Smooth muscle cell (in vitro differentiated cells): ENCODE measurements at regions not wholly inside any gene's neighbourhood (a gene's known extent, or its start where the extent isn't known, plus 50 kb on each side); places are given as distances from the start of the nearest gene placed in this dataset.
A peak's percentile ranks its signal among the peaks of the same experiment; 100 is the strongest.
"Not testable (repeated sequence)": the region's sequence is repeated elsewhere in the genome, so short reads cannot be mapped to it uniquely, and the experiment has no call there.

ENCODE experiments used
- DNase-seq: peaks from one replicate; lab custom pipeline; 2025; ENCODE audit not compliant: unreplicated experiment; lab: John Stamatoyannopoulos, UW
- H2AFZ ChIP-seq: fragments of 200-600 bp; sonication (generic); 2 replicates; pipeline ENCODE4 v1.6.0; 2016; ENCODE audit warnings: antibody characterized with exemption, low read depth, mild to moderate bottlenecking
- H3F3A ChIP-seq: fragments of 200-600 bp; sonication (generic); 2 replicates; pipeline ENCODE4 v1.6.0; 2017; ENCODE audit warnings: antibody characterized with exemption, low read depth
- H3K27ac ChIP-seq: fragments of 200-600 bp; sonication (generic); 2 replicates; pipeline ENCODE4 v1.5.1; 2016; ENCODE audit warnings: low read depth, mild to moderate bottlenecking
- H3K27me3 ChIP-seq: fragments of 200-600 bp; sonication (generic); 2 replicates; pipeline ENCODE4 v1.6.1; 2016; ENCODE audit warnings: low read depth, mild to moderate bottlenecking
- H3K36me3 ChIP-seq: fragments of 200-600 bp; sonication (generic); 2 replicates; pipeline ENCODE4 v1.5.1; 2016; ENCODE audit warnings: low read depth
- H3K4me1 ChIP-seq: fragments of 200-600 bp; sonication (generic); 2 replicates; pipeline ENCODE4 v1.5.1; 2016; ENCODE audit warnings: low read depth
- H3K4me2 ChIP-seq: fragments of 200-600 bp; sonication (generic); 2 replicates; pipeline ENCODE4 v1.6.0; 2016; ENCODE audit warnings: mild to moderate bottlenecking
- H3K4me3 ChIP-seq: fragments of 200-600 bp; sonication (generic); 2 replicates; pipeline ENCODE4 v1.5.1; 2016; ENCODE audit warnings: mild to moderate bottlenecking
- H3K79me2 ChIP-seq: fragments of 200-600 bp; sonication (generic); 2 replicates; pipeline ENCODE4 v1.6.0; 2016; ENCODE audit warnings: low read depth, mild to moderate bottlenecking
- H3K9ac ChIP-seq: fragments of 200-600 bp; sonication (generic); 2 replicates; pipeline ENCODE4 v1.6.0; 2016; ENCODE audit warnings: low read depth
- H3K9me3 ChIP-seq: fragments of 200-600 bp; sonication (generic); replicated peaks from 2 replicates; pipeline ENCODE4 v1.5.1; 2016; ENCODE audit warnings: low read depth
- H4K20me1 ChIP-seq: fragments of 200-600 bp; sonication (generic); 2 replicates; pipeline ENCODE4 v1.6.0; 2016; ENCODE audit warnings: low read depth
- WGBS: methylation state at CpG from one replicate; pipeline ENCODE4 v1.1.7; 2016; ENCODE audit warnings: low lambda C conversion rate; 5-methylcytosine and 5-hydroxymethylcytosine counted together
- TF ChIP-seq, protein P1 (sequence below): fragments of 200-600 bp; sonication (generic); IDR thresholded peaks from 2 replicates; pipeline ENCODE4 v1.5.1; 2017; ENCODE audit warnings: borderline replicate concordance, mild to moderate bottlenecking, antibody characterized with exemption; ENCODE audit not compliant: insufficient read depth, poor library complexity, severe bottlenecking

DNA sequence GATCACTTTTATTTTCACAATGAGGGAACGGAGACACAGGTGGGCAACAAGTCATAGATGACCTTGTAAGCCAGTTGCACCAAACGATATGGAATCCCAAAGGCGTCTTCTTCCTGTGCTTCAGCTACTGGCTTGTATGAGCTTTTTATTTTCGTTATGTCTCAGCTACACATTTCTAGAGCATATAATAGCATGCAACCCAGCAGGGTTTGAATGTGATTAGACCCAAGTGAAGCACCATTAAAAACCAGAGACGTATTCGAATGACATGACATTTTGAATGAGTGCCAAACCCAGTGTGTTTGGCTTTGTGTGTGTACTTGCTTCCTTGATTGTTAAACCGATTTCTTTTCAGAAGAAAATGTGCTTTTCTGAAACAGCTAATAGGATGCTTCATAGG is 963.2 kb upstream of the CELF2 start:
- DNase-seq, result no peak
- H3K27me3 ChIP-seq, result no peaks in the 10 kb centered on the region
- 92% methylated on average over 7 of the region's 7 CpGs for WGBS
- H4K20me1 ChIP-seq, result no peaks in the 10 kb centered on the region
- H3K4me3 ChIP-seq, result no peak overlapping the region
- TF ChIP-seq, protein P1, sequence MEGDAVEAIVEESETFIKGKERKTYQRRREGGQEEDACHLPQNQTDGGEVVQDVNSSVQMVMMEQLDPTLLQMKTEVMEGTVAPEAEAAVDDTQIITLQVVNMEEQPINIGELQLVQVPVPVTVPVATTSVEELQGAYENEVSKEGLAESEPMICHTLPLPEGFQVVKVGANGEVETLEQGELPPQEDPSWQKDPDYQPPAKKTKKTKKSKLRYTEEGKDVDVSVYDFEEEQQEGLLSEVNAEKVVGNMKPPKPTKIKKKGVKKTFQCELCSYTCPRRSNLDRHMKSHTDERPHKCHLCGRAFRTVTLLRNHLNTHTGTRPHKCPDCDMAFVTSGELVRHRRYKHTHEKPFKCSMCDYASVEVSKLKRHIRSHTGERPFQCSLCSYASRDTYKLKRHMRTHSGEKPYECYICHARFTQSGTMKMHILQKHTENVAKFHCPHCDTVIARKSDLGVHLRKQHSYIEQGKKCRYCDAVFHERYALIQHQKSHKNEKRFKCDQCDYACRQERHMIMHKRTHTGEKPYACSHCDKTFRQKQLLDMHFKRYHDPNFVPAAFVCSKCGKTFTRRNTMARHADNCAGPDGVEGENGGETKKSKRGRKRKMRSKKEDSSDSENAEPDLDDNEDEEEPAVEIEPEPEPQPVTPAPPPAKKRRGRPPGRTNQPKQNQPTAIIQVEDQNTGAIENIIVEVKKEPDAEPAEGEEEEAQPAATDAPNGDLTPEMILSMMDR, result no peak
- H3K9ac ChIP-seq, result no peak overlapping the region
- peaks cover 4% of the 10 kb centered on the region for H3F3A ChIP-seq
- no peak overlapping the region for H3K4me2 ChIP-seq
- H3K4me1 ChIP-seq, result peaks cover 11% of the 10 kb centered on the region
- H3K79me2 ChIP-seq, result no peaks in the 10 kb centered on the region
- H2AFZ ChIP-seq, result no peak overlapping the region
- H3K36me3 ChIP-seq, result no peaks in the 10 kb centered on the region
- peak overlapping the region; percentile 87 for H3K27ac ChIP-seq
- no peaks in the 10 kb centered on the region for H3K9me3 ChIP-seq

DNA sequence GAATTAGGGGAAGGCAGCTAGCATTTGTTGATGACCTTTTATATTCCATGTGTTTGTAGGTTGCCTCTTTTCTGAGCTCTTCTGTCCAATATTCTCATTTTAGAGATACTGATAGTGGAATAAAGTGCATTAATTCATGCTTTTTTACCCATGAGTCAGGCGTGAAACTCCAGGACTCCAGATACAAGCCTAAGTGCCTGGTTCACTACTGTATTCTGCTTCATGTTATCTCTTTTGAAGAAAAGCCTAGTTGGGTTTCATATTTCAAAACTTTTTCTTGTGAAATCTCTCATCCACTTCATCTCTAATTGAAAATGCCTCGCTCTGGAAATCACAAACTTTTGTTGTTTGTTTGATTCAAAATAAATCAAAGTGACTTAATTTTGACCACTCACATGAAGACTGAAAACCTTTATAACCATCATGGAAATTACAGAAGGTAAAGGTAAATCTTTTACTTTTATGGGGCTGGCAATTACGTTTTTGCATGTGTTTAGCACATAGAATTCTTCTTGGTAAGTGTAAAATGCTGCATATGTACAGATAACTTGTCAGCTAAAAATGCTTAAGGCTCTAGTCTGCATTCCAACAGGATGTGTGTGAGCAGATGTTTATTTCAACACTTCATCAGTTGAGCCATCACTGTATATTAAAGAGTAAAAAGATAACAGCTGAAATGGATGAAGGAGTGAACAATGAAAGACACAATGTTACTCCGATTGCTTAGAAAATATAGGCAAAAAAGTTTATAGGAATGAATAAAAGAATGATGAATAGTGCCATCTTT is 961.8 kb upstream of the CELF2 start:
- TF ChIP-seq, protein P1, result no peak
- WGBS, result 44% methylated on average over 4 of the region's 4 CpGs
- Histone ChIP-seq H2AFZ (peak overlapping the region; percentile 80), H3K4me1 (peaks cover 11% of the 10 kb centered on the region), H3K79me2 (no peaks in the 10 kb centered on the region), H3K9ac (peak overlapping the region; percentile 23), H3F3A (peaks cover 4% of the 10 kb centered on the region), H3K27ac (peak overlapping the region; percentile 87), H4K20me1 (no peaks in the 10 kb centered on the region), H3K27me3 (no peaks in the 10 kb centered on the region), H3K4me3 (peak overlapping the region; percentile 22), H3K9me3 (no peaks in the 10 kb centered on the region), H3K36me3 (no peaks in the 10 kb centered on the region), H3K4me2 (peak overlapping the region; percentile 81)
- no peak for DNase-seq

DNA sequence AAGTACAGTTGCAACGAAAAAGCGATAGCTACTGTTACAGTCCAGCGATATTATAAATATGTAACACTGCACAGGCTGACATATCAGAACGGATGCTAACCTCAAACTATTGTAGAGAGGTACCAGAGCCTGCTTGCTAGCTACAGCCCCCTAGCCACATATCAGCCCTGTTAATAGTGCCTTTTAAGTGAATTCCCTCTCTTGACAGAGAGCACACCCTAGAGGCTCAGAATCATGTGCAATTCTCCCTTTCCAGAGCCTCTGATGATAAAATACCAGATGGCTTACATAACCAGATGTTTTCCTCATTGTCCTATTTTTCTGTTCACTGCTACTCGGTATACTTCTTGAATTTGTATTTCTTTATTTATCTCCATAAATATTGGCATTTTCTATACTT is 960.7 kb upstream of the CELF2 start:
- Histone ChIP-seq H3K9me3 (no peaks in the 10 kb centered on the region), H3K4me2 (no peak overlapping the region), H3K4me3 (no peak overlapping the region), H4K20me1 (no peaks in the 10 kb centered on the region), H3F3A (peaks cover 4% of the 10 kb centered on the region), H2AFZ (no peak overlapping the region), H3K36me3 (no peaks in the 10 kb centered on the region), H3K79me2 (no peaks in the 10 kb centered on the region), H3K9ac (no peak overlapping the region), H3K27me3 (no peaks in the 10 kb centered on the region), H3K27ac (peak overlapping the region; percentile 87), H3K4me1 (peaks cover 11% of the 10 kb centered on the region)
- WGBS, result 69% methylated on average over 5 of the region's 5 CpGs
- DNase-seq, result no peak
- TF ChIP-seq, protein P1, result no peak

DNA sequence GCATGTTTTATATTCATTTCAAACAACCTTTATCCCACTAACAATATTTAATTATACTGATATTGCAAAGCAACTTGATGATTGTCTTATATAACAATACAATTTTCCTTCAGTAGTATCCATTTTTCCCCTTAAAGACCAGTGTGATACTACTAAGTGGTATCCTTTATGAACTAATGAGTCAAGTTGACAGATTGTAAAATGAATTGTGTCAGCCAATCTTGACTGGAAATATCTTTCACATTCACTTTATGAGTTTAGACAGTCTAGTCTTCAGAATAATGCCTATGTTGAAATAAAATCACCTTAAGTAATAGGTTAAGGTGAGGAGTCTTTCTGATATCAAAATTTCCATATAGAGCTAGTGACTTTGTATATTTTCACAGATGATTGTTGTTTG is 950.0 kb upstream of the CELF2 start:
- Histone ChIP-seq H3K4me3 (no peak overlapping the region), H3K79me2 (no peaks in the 10 kb centered on the region), H3K9ac (no peak overlapping the region), H2AFZ (no peak overlapping the region), H3F3A (no peaks in the 10 kb centered on the region), H3K9me3 (no peaks in the 10 kb centered on the region), H3K4me1 (no peaks in the 10 kb centered on the region), H3K27ac (no peak overlapping the region), H3K4me2 (no peak overlapping the region), H4K20me1 (no peaks in the 10 kb centered on the region), H3K27me3 (no peaks in the 10 kb centered on the region), H3K36me3 (no peaks in the 10 kb centered on the region)
- TF ChIP-seq, protein P1, result no peak
- no peak for DNase-seq

DNA sequence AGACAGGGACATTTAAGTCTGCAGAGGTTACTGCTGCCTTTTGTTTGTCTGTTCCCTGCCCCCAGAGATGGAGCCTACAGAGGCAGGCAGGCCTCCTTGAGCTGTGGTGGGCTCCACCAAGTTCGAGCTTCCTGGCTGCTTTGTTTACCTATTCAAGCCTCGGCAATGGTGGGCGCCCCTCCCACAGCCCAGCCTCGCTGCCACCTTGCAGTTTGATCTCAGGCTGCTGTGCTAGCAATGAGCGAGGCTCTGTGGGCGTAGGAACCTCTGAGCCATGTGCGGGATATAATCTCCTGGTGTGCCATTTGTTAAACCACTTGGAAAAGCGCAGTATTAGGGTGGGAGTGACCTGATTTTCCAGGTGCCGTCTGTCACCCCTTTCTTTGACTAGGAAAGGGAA is 942.8 kb upstream of the CELF2 start:
- not testable (repeated sequence) for H3K27me3 ChIP-seq

More for the DNA sequence above, 942.8 kb upstream of the CELF2 start:
- H4K20me1 ChIP-seq, H3K27ac ChIP-seq, H3K36me3 ChIP-seq, H3K4me1 ChIP-seq, H3K9me3 ChIP-seq, H3K9ac ChIP-seq, H2AFZ ChIP-seq, H3F3A ChIP-seq, H3K79me2 ChIP-seq, DNase-seq, H3K4me3 ChIP-seq, H3K4me2 ChIP-seq: not testable (repeated sequence)
- 96% methylated on average over 9 of the region's 9 CpGs for WGBS
